GM23338 (cell line): ENCODE measurements at regions not wholly inside any gene's neighbourhood (a gene's known extent, or its start where the extent isn't known, plus 50 kb on each side); places are given as distances from the start of the nearest gene placed in this dataset.

Source experiments
- ATAC-seq: fragments of 200-7000 bp; cut with Tn5 transposase; 3 replicates; pipeline ENCODE4 v1.9.1; 2020
- DNase-seq: peaks from one replicate; pipeline ENCODE4 v3.0.0-alpha.2; 2015; ENCODE audit warnings: low spot score
- H2AFZ ChIP-seq: fragments of 200-600 bp; sonication (generic); 2 replicates; pipeline ENCODE4 v1.8.0; 2016; ENCODE audit warnings: antibody characterized with exemption, mild to moderate bottlenecking, moderate library complexity
- H3F3A ChIP-seq: fragments of 200-600 bp; sonication (generic); replicated peaks from 2 replicates; pipeline ENCODE4 v1.8.0; 2017; ENCODE audit warnings: antibody characterized with exemption, mixed run types, low read depth
- H3K27ac ChIP-seq: fragments of 200-600 bp; sonication (generic); 2 replicates; pipeline ENCODE4 v1.6.1; 2016; ENCODE audit warnings: low read depth
- H3K27me3 ChIP-seq: fragments of 200-600 bp; sonication (generic); 2 replicates; pipeline ENCODE4 v1.8.0; 2016; ENCODE audit warnings: mild to moderate bottlenecking, mixed run types, moderate library complexity; ENCODE audit not compliant: insufficient read depth
- H3K36me3 ChIP-seq: fragments of 200-600 bp; sonication (generic); 2 replicates; pipeline ENCODE4 v1.8.0; 2016; ENCODE audit warnings: mild to moderate bottlenecking; ENCODE audit not compliant: insufficient read depth
- H3K4me1 ChIP-seq: fragments of 200-600 bp; sonication (generic); 2 replicates; pipeline ENCODE4 v1.8.0; 2016; ENCODE audit warnings: mild to moderate bottlenecking, moderate library complexity; ENCODE audit not compliant: insufficient read depth
- H3K4me2 ChIP-seq: fragments of 200-600 bp; sonication (generic); 2 replicates; pipeline ENCODE4 v1.7.1; 2017; ENCODE audit warnings: mixed run types
- H3K4me3 ChIP-seq: fragments of 200-600 bp; sonication (generic); 2 replicates; pipeline ENCODE4 v1.6.1; 2016; ENCODE audit warnings: mixed run types
- H3K79me2 ChIP-seq: fragments of 200-600 bp; sonication (generic); replicated peaks from 2 replicates; pipeline ENCODE4 v1.8.0; 2017; ENCODE audit warnings: mild to moderate bottlenecking; ENCODE audit not compliant: insufficient read depth
- H3K9me2 ChIP-seq: fragments of 200-600 bp; sonication (generic); 2 replicates; pipeline ENCODE4 v1.8.0; 2017; ENCODE audit not compliant: insufficient read depth
- H4K20me1 ChIP-seq: fragments of 200-600 bp; sonication (generic); replicated peaks from 2 replicates; pipeline ENCODE4 v1.8.0; 2017; ENCODE audit warnings: mild to moderate bottlenecking; ENCODE audit not compliant: insufficient read depth
- H3K27ac Mint-ChIP-seq: 2 replicates; pipeline ENCODE4 v1.8.0; 2020; ENCODE audit warnings: inconsistent platforms, mild to moderate bottlenecking, moderate library complexity, mixed read lengths
- H3K27me3 Mint-ChIP-seq: 3 replicates; pipeline ENCODE4 v1.8.0; 2022; ENCODE audit warnings: low read depth, mild to moderate bottlenecking, moderate library complexity, mixed read lengths, inconsistent platforms; ENCODE audit not compliant: insufficient read depth, poor library complexity
- H3K36me3 Mint-ChIP-seq: 3 replicates; pipeline ENCODE4 v1.8.0; 2021; ENCODE audit warnings: low read depth, mild to moderate bottlenecking, inconsistent platforms, moderate library complexity, mixed read lengths
- H3K4me1 Mint-ChIP-seq: 3 replicates; pipeline ENCODE4 v1.8.0; 2020; ENCODE audit warnings: mild to moderate bottlenecking, inconsistent platforms, mixed read lengths
- H3K4me3 Mint-ChIP-seq: 3 replicates; pipeline ENCODE4 v1.8.0; 2021; ENCODE audit warnings: moderate library complexity, mild to moderate bottlenecking, inconsistent platforms, mixed read lengths
- H3K9me3 Mint-ChIP-seq: 3 replicates; pipeline ENCODE4 v1.8.0; 2020; ENCODE audit warnings: moderate library complexity, mild to moderate bottlenecking, inconsistent platforms, mixed read lengths
- ETS1 ChIP-seq: IDR thresholded peaks from 2 replicates; pipeline ENCODE4 v1.6.1; 2016; ENCODE audit warnings: antibody characterized with exemption
- EZH2 ChIP-seq: fragments of 200-600 bp; sonication (generic); IDR thresholded peaks from one replicate; pipeline ENCODE4 v1.8.0; 2017; ENCODE audit warnings: antibody characterized with exemption, mild to moderate bottlenecking, low read depth; ENCODE audit not compliant: unreplicated experiment
- NANOG ChIP-seq: IDR thresholded peaks from 2 replicates; pipeline ENCODE4 v1.6.1; 2016; ENCODE audit warnings: antibody characterized with exemption, borderline replicate concordance
- ZNF114 ChIP-seq: fragments of 250-450 bp; sonication (Bioruptor Pico); IDR thresholded peaks from 2 replicates; pipeline ENCODE4 v1.5.0; 2020; ENCODE audit warnings: mild to moderate bottlenecking, moderate library complexity
- ZNF462 ChIP-seq: fragments of 250-450 bp; sonication (Bioruptor Pico); IDR thresholded peaks from 2 replicates; pipeline ENCODE4 v1.5.0; 2020; ENCODE audit warnings: mild to moderate bottlenecking, moderate library complexity

GRCh38 chr19:30217461-30217860, 154.7 kb upstream of the ZNF536 start:
- peaks cover 13% of the 10 kb centered on the region for H3K27me3 Mint-ChIP-seq

More at GRCh38 chr19:30217461-30217860, 154.7 kb upstream of the ZNF536 start:
- peaks cover 14% of the 10 kb centered on the region for H3K27me3 ChIP-seq
- no peaks in the 10 kb centered on the region for H3K9me2 ChIP-seq
- Mint-ChIP-seq H3K4me3 (no peak overlapping the region), H3K4me1 (peaks cover 7% of the 10 kb centered on the region; the same call in 2 of the 3 replicates), H3K9me3 (no peaks in the 10 kb centered on the region), H3K27ac (no peak overlapping the region), H3K36me3 (no peaks in the 10 kb centered on the region)
- no peak overlapping the region for H3K4me3 ChIP-seq
- no peaks in the 10 kb centered on the region for H3K79me2 ChIP-seq
- DNase-seq (no peak), ATAC-seq (no peak)
- H3F3A ChIP-seq: no peaks in the 10 kb centered on the region
- H3K36me3 ChIP-seq: no peaks in the 10 kb centered on the region
- TF ChIP-seq ETS1: no peak
- TF ChIP-seq ZNF462: no peak
- no peak for TF ChIP-seq NANOG
- no peak for TF ChIP-seq ZNF114 (CRISPR knock-in tag)
- no peak for TF ChIP-seq EZH2
- no peak overlapping the region for H3K27ac ChIP-seq
- H4K20me1 ChIP-seq: no peaks in the 10 kb centered on the region
- 0 out of 2 replicates have a peak overlapping the region, but pooled peaks have one; percentile 18 for H2AFZ ChIP-seq
- H3K4me1 ChIP-seq: no peaks in the 10 kb centered on the region
- H3K4me2 ChIP-seq: no peak overlapping the region
